Kidney (tissue), 13 donors: ENCODE measurements at regions not wholly inside any gene's neighbourhood (a gene's known extent, or its start where the extent isn't known, plus 50 kb on each side); places are given as distances from the start of the nearest gene placed in this dataset.

ENCODE experiments used
- DNase-seq, 5 donors: peaks; one replicate each; pipeline ENCODE4 v3.0.0-alpha.2; 2013 to 2020
- FAIRE-seq: peaks from 2 replicates; lab custom pipeline; 2012; peaks lifted over from hg19 to GRCh38; lab: Jason Lieb, UNC
- H3K27ac ChIP-seq, 2 donors: one replicate each; pipeline ENCODE4 v1.7.0; 2013; ENCODE audit warnings: low read depth in 2 of 2, low read length in 2 of 2, inconsistent platforms in 1 of 2
- H3K27me3 ChIP-seq: one replicate; pipeline ENCODE4 v1.7.1; 2013; ENCODE audit warnings: low read length, inconsistent platforms; ENCODE audit not compliant: control insufficient read depth, insufficient read depth
- H3K36me3 ChIP-seq, 3 donors: one replicate each; pipeline versions ENCODE4 v1.7.0 to v1.7.1; 2013; ENCODE audit warnings: low read length in 3 of 3, control low read depth in 1 of 3, inconsistent platforms in 1 of 3; ENCODE audit not compliant: insufficient read depth in 3 of 3, control insufficient read depth in 2 of 3
- H3K4me1 ChIP-seq, 3 donors: one replicate each; pipeline versions ENCODE4 v1.7.0 to v1.7.1; 2013; ENCODE audit warnings: low read length in 3 of 3, inconsistent platforms in 1 of 3, low read depth in 1 of 3; ENCODE audit not compliant: control insufficient read depth in 2 of 3, insufficient read depth in 2 of 3
- H3K4me3 ChIP-seq, 3 donors: one replicate each; pipeline versions ENCODE4 v1.7.0 to v1.8.1; 2013; ENCODE audit warnings: low read length in 3 of 3, control low read depth in 1 of 3, inconsistent platforms in 1 of 3
- H3K9ac ChIP-seq, 3 donors: one replicate each; pipeline versions ENCODE4 v1.7.0 to v1.7.1; 2013; ENCODE audit warnings: low read length in 3 of 3, control low read depth in 1 of 3, inconsistent platforms in 1 of 3
- H3K9me3 ChIP-seq, 3 donors: one replicate each; pipeline versions ENCODE4 v1.7.0 to v1.7.1; 2013; ENCODE audit warnings: low read length in 3 of 3, control low read depth in 1 of 3, inconsistent platforms in 1 of 3; ENCODE audit not compliant: control insufficient read depth in 2 of 3, insufficient read depth in 1 of 3
- intact Hi-C: fragments of 100-400 bp; cut with DNase I; formaldehyde crosslinking; loops from one replicate; pipeline ENCODE4 v1.11.1; 2022
- TF ChIP-seq, protein P1 (sequence below): IDR thresholded peaks from 3 replicates; pipeline ENCODE4 v1.5.1; 2012; ENCODE audit warnings: mild to moderate bottlenecking, moderate library complexity, borderline replicate concordance; ENCODE audit not compliant: insufficient read depth; ENCODE audit errors: extremely low read depth
- donor health status: control.
- donor health status: control.
- donor health status: control.
- donor health status: control.
- donor health status: control.
- donor health status: DM: yes; HTN: yes; CAD: no.
- donor health status: Normal renal cell carcinoma (clear cell type).

DNA sequence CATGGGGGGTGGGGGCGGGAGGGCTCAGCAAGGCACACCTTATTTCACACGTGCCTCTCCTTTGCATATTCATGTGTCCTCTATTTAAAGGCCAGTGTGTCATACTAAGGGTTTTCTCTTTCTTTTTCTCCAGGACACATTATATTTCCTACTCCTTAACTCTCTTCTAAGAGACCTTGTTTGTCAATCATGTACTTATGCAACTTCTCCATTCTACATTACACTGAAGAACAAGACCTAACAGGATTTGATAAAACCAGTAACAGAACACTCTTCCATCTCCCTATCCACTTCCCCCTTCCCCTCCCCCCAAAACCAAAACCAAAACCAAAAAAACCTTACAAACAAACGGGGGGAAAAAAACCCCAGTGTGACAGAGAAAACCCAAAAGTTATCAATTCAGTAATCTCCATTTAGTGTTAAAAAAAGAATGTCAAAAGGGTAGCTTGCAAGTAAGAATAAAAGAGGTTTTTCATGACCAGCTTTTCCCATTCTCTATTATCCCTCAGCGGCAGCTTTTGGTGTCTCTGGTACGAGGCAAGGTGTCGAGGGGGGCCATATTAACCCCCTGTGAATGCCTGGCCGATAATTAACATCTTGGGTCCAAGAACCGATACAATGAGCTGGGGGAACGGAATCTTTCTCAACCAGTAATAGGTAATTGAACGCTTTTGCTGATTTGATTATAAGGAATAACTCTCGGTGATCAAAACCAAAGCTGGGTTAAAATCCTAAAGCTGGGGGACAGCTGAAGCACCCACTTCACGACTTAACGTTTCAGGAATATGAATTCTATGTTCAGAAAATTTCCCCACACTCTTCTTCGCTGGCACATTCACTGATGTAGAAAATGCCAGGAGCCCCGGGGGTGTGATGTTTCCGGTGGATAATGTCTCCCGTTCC is 191.0 kb upstream of the TCF4 start:
- TF ChIP-seq, protein P1, sequence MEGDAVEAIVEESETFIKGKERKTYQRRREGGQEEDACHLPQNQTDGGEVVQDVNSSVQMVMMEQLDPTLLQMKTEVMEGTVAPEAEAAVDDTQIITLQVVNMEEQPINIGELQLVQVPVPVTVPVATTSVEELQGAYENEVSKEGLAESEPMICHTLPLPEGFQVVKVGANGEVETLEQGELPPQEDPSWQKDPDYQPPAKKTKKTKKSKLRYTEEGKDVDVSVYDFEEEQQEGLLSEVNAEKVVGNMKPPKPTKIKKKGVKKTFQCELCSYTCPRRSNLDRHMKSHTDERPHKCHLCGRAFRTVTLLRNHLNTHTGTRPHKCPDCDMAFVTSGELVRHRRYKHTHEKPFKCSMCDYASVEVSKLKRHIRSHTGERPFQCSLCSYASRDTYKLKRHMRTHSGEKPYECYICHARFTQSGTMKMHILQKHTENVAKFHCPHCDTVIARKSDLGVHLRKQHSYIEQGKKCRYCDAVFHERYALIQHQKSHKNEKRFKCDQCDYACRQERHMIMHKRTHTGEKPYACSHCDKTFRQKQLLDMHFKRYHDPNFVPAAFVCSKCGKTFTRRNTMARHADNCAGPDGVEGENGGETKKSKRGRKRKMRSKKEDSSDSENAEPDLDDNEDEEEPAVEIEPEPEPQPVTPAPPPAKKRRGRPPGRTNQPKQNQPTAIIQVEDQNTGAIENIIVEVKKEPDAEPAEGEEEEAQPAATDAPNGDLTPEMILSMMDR = no peak
- FAIRE-seq (no peak), DNase-seq (peak in 2 of 5 donors; percentile 25 to 46)
- peaks cover 5% of the 10 kb centered on the region for H3K27me3 ChIP-seq
- no peaks in the 10 kb centered on the region for H3K36me3 ChIP-seq
- H3K9ac ChIP-seq = peak overlapping the region in 1 of 3 donors; percentile 36
- peaks cover 0 to 2% (median 0%) of the 10 kb centered on the region in 3 donors for H3K4me1 ChIP-seq
- peak overlapping the region; percentile 37 to 59 (median 52) for H3K4me3 ChIP-seq
- no peak overlapping the region for H3K27ac ChIP-seq
- H3K9me3 ChIP-seq = no peaks in the 10 kb centered on the region
- intact Hi-C loops = no loop called here

DNA sequence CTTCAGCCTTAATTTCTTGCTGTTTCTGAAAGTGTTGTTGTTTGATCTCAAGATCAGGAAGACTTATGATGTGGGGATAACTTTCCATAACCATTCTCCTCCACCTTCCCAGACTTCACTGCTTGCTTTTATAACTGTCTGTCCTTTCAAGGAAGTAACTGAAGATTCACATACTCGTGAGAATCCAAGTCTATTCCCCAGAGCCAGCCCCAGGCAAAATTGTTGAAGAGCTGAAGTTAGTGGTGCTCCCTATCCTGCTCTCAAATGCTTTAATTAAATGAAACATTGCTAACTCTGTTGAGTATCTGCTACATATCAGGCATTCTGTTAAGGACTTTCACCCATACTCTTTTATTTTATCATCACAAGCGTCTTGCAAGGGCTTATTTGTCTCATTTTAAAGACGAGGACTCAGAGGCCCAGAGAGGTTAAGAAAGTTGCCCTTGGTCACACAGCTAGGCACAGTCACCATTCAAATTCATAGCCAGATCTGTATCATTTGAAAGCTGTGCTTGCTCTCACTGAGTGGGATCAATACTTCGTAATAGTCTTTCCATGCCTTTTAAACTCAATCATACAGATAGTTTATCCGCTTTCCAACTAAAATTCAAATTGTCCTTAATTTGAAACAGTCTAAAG is 189.8 kb upstream of the TCF4 start:
- no peaks in the 10 kb centered on the region for H3K36me3 ChIP-seq
- no peaks in the 10 kb centered on the region for H3K9me3 ChIP-seq
- intact Hi-C loops = no loop called here
- peaks cover 5% of the 10 kb centered on the region for H3K27me3 ChIP-seq
- TF ChIP-seq, protein P1 = no peak
- no peak overlapping the region for H3K9ac ChIP-seq
- no peak overlapping the region for H3K4me3 ChIP-seq
- no peak overlapping the region for H3K27ac ChIP-seq
- peaks cover 0 to 2% (median 0%) of the 10 kb centered on the region in 3 donors for H3K4me1 ChIP-seq
- FAIRE-seq (no peak), DNase-seq (no peak)

DNA sequence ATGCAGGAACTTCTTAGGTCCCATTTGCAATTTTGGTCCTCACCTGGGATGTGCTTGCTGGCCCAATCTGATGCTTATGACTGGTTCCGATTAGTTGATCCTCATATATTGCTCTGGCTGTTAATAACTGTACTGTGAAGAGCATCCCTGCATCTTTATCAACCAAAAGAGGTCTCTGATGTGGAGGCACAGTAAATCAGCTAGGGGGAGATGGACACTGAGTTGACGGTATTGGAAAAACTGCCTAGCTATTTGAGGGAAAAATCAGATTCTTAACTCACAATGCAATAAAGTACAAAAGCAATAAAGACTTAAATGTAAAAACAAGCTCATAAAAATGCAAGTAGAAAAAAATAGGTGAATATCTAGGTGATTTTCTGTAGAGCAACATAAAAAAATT is 188.0 kb upstream of the TCF4 start:
- Histone ChIP-seq H3K9ac (no peak overlapping the region), H3K4me3 (no peak overlapping the region), H3K27me3 (peaks cover 5% of the 10 kb centered on the region), H3K36me3 (no peaks in the 10 kb centered on the region), H3K9me3 (no peaks in the 10 kb centered on the region), H3K4me1 (peaks cover 0 to 2% (median 0%) of the 10 kb centered on the region in 3 donors), H3K27ac (no peak overlapping the region)
- DNase-seq = no peak
- TF ChIP-seq, protein P1 = no peak
- FAIRE-seq = no peak
- intact Hi-C loops = no loop called here
